Panc1 (cell line): ENCODE measurements at regions not wholly inside any gene's neighbourhood (a gene's known extent, or its start where the extent isn't known, plus 50 kb on each side); places are given as distances from the start of the nearest gene placed in this dataset.

Experiments
- ATAC-seq: fragments of 200-7000 bp; cut with Tn5 transposase; 2 replicates; pipeline ENCODE4 v1.9.1; 2020; ENCODE audit warnings: mild to moderate bottlenecking, moderate library complexity
- BruUV-seq: library from RNA; stranded (reverse); fragments of 400-500 nt; replicated peaks from 2 replicates; lab custom pipeline; 2021; lab: Mats Ljungman, UMichigan
- CTCF ChIA-PET: fragments of 300-600 bp; sonication (Branson Sonifier 250); formaldehyde crosslinking; loops from one replicate; lab custom pipeline; 2022; ENCODE audit warnings: antibody characterized with exemption; lab: Charles Lee
- POLR2A ChIA-PET: fragments of 300-600 bp; sonication (Branson Sonifier 250); formaldehyde crosslinking; loops from one replicate; lab custom pipeline; 2022; ENCODE audit warnings: antibody characterized with exemption; lab: Charles Lee
- DNase-seq: peaks from one replicate; pipeline ENCODE4 v3.0.0-alpha.2; 2010; ENCODE audit warnings: low read depth, low spot score
- H3K27ac ChIP-seq: 2 replicates; pipeline ENCODE4 v1.5.1; 2011; ENCODE audit warnings: mild to moderate bottlenecking, low read length, inconsistent platforms
- H3K27me3 ChIP-seq: fragments of 200-500 bp; sonication (Bioruptor generic); 2 replicates; pipeline ENCODE4 v1.6.0; 2014; ENCODE audit warnings: low read length, inconsistent platforms; ENCODE audit not compliant: control insufficient read depth, insufficient read depth
- H3K36me3 ChIP-seq: fragments of 200-500 bp; sonication (Bioruptor generic); 2 replicates; pipeline ENCODE4 v1.5.1; 2014; ENCODE audit warnings: inconsistent platforms, mild to moderate bottlenecking, low read length, moderate library complexity; ENCODE audit not compliant: control insufficient read depth, insufficient read depth
- H3K4me1 ChIP-seq: 2 replicates; pipeline ENCODE4 v1.5.1; 2011; ENCODE audit warnings: inconsistent platforms, mild to moderate bottlenecking, low read length, moderate library complexity; ENCODE audit not compliant: control insufficient read depth, insufficient read depth
- H3K4me3 ChIP-seq, 2 experiments: 2 replicates each; pipeline ENCODE4 v1.5.1; 2011 to 2012; ENCODE audit warnings: low read depth in 2 of 2, low read length in 2 of 2, mild to moderate bottlenecking in 2 of 2, inconsistent platforms in 1 of 2, moderate library complexity in 1 of 2
- H3K9me3 ChIP-seq: fragments of 200-500 bp; sonication (Bioruptor generic); 2 replicates; pipeline ENCODE4 v1.5.1; 2014; ENCODE audit warnings: low read depth, mild to moderate bottlenecking, inconsistent platforms, low read length, moderate library complexity; ENCODE audit not compliant: control insufficient read depth, insufficient read depth
- CTCF ChIP-seq: fragments of 450-650 bp; IDR thresholded peaks from 2 replicates; pipeline ENCODE4 v1.5.1; 2017; ENCODE audit warnings: mild to moderate bottlenecking
- POLR2AphosphoS5 ChIP-seq: IDR thresholded peaks from 2 replicates; pipeline ENCODE4 v1.6.1; 2012; ENCODE audit warnings: mild to moderate bottlenecking, low read depth, low read length, moderate library complexity
- REST ChIP-seq, 2 experiments: IDR thresholded peaks; 2 replicates each; pipeline ENCODE4 v1.6.1; 2011 to 2012; ENCODE audit warnings: low read depth in 2 of 2, control low read depth in 1 of 2, low read length in 1 of 2, mild to moderate bottlenecking in 1 of 2, moderate library complexity in 1 of 2; ENCODE audit not compliant: insufficient read depth in 1 of 2
- SIN3A ChIP-seq: IDR thresholded peaks from 2 replicates; pipeline ENCODE4 v1.6.1; 2012; ENCODE audit warnings: low read depth, mild to moderate bottlenecking, low read length, moderate library complexity, borderline replicate concordance; ENCODE audit not compliant: insufficient read depth
- TCF7L2 ChIP-seq: IDR thresholded peaks from 2 replicates; pipeline ENCODE4 v1.6.1; 2011; ENCODE audit warnings: mild to moderate bottlenecking, low read depth, low read length, inconsistent platforms
- in situ Hi-C: cut with HindIII; loops from 2 replicates; pipeline ENCODE4 v1.10.0; 2016; ENCODE audit warnings: low sequenced_read_pairs, low pct_unique_long_range_greater_than_20kb
- intact Hi-C: fragments of 100-400 bp; cut with micrococcal nuclease; formaldehyde crosslinking; loops from one replicate; pipeline ENCODE4 v1.10.0; 2022; ENCODE audit not compliant: unreplicated experiment

- CTCF ChIA-PET, result no interaction called here
- Histone ChIP-seq H3K9me3 (no peaks in the 10 kb centered on the region), H3K27ac (no peak overlapping the region), H3K4me3 (no peak overlapping the region; a peak in 1 of 4 replicates), H3K27me3 (peaks cover 24% of the 10 kb centered on the region), H3K4me1 (no peaks in the 10 kb centered on the region), H3K36me3 (no peaks in the 10 kb centered on the region)
- no peak for TF ChIP-seq CTCF
- no peak for TF ChIP-seq TCF7L2
- no peak for TF ChIP-seq POLR2AphosphoS5
- TF ChIP-seq SIN3A, result no peak
- no peak for TF ChIP-seq REST (IDR thresholded peaks at IDR 0.05; ENCODE audit: insufficient read depth in 1 of 2, low read depth in 2 of 2, low read length in 1 of 2)
- in situ Hi-C loops, result no loop called here
- DNase-seq (no peak), ATAC-seq (no peak)
- no TSS peak for BruUV-seq
- POLR2A ChIA-PET, result no interaction called here
- intact Hi-C loops, result no loop called here
These were observed 332.1 kb downstream of the RRAGC start for GRCh38 chr1:38527373-38527966.

GRCh38 chr1:38526046-38526445, 333.5 kb downstream of the RRAGC start:
- no peak overlapping the region for H3K4me3 ChIP-seq
- H3K4me1 ChIP-seq, result no peaks in the 10 kb centered on the region
- no TSS peak for BruUV-seq
- in situ Hi-C loops (no loop called here), intact Hi-C loops (no loop called here)
- peaks cover 24% of the 10 kb centered on the region for H3K27me3 ChIP-seq
- DNase-seq, result no peak
- ChIA-PET POLR2A (no interaction called here), CTCF (no interaction called here)
- no peaks in the 10 kb centered on the region for H3K9me3 ChIP-seq
- no peak overlapping the region for H3K27ac ChIP-seq
- no peak for TF ChIP-seq REST (IDR thresholded peaks at IDR 0.05; ENCODE audit: insufficient read depth in 1 of 2, low read depth in 2 of 2, low read length in 1 of 2)
- TF ChIP-seq POLR2AphosphoS5, result no peak
- no peak for TF ChIP-seq SIN3A
- no peak for TF ChIP-seq CTCF
- TF ChIP-seq TCF7L2, result no peak
- ATAC-seq, result no peak
- no peaks in the 10 kb centered on the region for H3K36me3 ChIP-seq
